Fibroblast of the aortic adventitia (primary cell): ENCODE measurements at regions not wholly inside any gene's neighbourhood (a gene's known extent, or its start where the extent isn't known, plus 50 kb on each side); places are given as distances from the start of the nearest gene placed in this dataset.

ENCODE experiments used
- DNase-seq: peaks from one replicate; pipeline ENCODE4 v3.0.0-alpha.2; 2010; ENCODE audit warnings: low read depth
- H3K4me3 ChIP-seq: 2 replicates; pipeline ENCODE4 v1.5.1; 2011; ENCODE audit warnings: low read depth, mild to moderate bottlenecking, control low read depth, low read length, moderate library complexity
- TF ChIP-seq, protein P1 (sequence below): IDR thresholded peaks from 2 replicates; pipeline ENCODE4 v1.5.1; 2011; ENCODE audit warnings: mild to moderate bottlenecking, low read length, control low read depth, inconsistent platforms; ENCODE audit not compliant: insufficient read depth

DNA sequence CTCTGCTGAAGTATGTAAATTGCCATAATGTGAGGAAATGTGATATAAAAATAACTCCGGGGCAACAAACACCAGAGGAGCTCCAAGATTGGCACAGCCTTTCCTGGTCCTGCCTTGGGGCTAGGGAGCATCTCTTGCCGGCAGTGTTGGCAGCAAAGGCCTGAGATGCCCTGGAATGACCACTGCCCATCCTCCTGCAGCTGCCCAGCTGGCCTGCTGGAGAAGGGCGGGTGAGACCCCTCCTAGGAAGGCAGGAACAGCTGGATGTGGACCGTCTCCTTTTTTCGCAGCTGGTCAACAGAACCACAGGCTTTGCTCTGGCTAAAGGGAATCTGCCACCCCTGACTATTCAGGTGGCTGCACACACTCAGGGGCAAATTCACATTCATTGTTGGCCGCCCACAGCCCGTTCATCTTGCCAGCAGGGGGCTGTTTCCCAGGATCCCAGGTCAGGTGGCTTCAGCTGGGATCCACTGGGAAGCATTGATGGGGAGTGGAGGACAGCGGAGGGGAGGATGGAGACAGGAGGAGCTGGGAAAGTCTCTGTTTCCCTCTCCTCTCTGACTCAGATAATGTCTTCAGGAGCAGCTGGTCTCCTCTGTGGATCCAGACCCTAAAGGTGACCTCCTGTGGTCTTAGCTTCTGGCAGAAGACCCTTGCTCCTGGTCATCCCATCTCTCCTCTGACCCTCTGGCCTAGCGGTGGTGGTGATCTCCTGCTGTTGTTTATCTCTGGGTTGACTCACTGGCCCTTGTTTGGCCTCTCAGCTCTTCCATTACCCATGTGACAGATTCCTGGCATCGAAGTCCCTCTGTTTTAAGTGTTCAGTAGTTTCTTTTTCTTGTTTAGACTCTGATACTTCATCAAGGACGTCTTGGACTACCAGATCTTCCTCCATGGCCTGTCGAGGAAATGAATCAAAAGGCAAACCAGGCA, 336.7 kb downstream of the DHX35 start:
- no peak for DNase-seq
- TF ChIP-seq, protein P1, sequence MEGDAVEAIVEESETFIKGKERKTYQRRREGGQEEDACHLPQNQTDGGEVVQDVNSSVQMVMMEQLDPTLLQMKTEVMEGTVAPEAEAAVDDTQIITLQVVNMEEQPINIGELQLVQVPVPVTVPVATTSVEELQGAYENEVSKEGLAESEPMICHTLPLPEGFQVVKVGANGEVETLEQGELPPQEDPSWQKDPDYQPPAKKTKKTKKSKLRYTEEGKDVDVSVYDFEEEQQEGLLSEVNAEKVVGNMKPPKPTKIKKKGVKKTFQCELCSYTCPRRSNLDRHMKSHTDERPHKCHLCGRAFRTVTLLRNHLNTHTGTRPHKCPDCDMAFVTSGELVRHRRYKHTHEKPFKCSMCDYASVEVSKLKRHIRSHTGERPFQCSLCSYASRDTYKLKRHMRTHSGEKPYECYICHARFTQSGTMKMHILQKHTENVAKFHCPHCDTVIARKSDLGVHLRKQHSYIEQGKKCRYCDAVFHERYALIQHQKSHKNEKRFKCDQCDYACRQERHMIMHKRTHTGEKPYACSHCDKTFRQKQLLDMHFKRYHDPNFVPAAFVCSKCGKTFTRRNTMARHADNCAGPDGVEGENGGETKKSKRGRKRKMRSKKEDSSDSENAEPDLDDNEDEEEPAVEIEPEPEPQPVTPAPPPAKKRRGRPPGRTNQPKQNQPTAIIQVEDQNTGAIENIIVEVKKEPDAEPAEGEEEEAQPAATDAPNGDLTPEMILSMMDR, result no peak
- H3K4me3 ChIP-seq, result no peak overlapping the region

GRCh38 chr20:39298121-39298520, 336.0 kb downstream of the DHX35 start:
- no peak for DNase-seq
- no peak overlapping the region for H3K4me3 ChIP-seq
- TF ChIP-seq, protein P1, result no peak

GRCh38 chr20:39295301-39295700, 333.2 kb downstream of the DHX35 start:
- DNase-seq, result no peak
- TF ChIP-seq, protein P1, result no peak
- no peak overlapping the region for H3K4me3 ChIP-seq

DNA sequence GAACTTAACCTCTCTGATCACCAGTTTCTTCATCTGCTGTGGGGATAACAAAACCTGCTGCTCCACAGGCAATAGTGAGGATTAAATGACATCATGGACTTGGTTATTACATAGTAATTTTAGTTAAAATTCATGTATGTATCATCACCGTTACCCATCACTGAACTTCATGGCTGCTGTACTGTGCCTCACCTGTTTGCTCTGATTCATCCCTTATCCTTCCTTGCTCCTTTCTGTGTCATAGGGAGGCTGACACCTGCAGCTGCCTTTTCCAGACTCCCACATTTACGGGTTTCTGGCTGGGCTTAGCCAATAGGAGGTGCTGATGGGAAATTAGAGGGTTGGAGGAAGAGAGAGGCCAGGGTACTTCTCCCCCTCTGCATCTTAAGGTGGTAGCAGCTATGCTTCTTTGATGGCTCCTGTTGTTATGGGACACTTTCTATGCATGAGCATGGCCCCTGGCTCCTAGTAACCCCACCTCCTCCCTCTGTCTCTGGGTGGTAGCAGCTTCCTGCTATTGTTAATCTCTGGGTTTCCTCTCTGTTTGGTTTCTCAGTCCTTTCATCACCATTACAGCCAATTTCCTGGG, 332.1 kb downstream of the DHX35 start:
- TF ChIP-seq, protein P1, result no peak
- no peak overlapping the region for H3K4me3 ChIP-seq
- no peak for DNase-seq

GRCh38 chr20:39292193-39292736, 330.1 kb downstream of the DHX35 start:
- TF ChIP-seq, protein P1, result no peak
- DNase-seq, result no peak
- H3K4me3 ChIP-seq, result no peak overlapping the region

DNA sequence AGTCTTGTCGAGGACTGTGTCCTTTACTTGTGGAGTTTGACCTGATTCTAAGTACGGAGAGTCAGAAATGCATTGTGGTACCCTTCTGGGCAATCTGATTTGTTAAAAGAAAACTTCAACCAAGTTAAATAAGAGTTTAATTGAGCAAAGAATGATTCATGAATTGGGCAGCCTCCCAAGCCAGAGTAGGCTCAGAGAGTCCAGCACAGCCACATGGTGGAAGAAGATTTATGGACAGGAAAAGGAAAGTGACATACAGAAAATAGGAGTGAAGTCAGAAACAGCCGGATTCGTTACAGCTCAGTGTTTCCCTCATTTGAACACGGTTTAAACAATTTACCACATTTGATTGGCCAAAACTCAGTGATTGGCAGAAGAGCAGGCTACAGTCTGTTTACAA, 329.2 kb downstream of the DHX35 start:
- TF ChIP-seq, protein P1, result no peak
- no peak for DNase-seq
- H3K4me3 ChIP-seq, result no peak overlapping the region
